ENCODE measurements at regions not wholly inside any gene's neighbourhood (a gene's known extent, or its start where the extent isn't known, plus 50 kb on each side); places are given as distances from the start of the nearest gene placed in this dataset.

GRCh38 chr20:50281831-50282591 is 91.4 kb downstream of the CEBPB start:
- TF ChIP-seq CTCF (IDR thresholded peaks at IDR 0.05) (no peak), POLR2A (IDR thresholded peaks at IDR 0.05) (no peak)

All from right lobe of liver (tissue), 4 donors.